ENCODE measurements at regions not wholly inside any gene's neighbourhood (a gene's known extent, or its start where the extent isn't known, plus 50 kb on each side); places are given as distances from the start of the nearest gene placed in this dataset.

DNA sequence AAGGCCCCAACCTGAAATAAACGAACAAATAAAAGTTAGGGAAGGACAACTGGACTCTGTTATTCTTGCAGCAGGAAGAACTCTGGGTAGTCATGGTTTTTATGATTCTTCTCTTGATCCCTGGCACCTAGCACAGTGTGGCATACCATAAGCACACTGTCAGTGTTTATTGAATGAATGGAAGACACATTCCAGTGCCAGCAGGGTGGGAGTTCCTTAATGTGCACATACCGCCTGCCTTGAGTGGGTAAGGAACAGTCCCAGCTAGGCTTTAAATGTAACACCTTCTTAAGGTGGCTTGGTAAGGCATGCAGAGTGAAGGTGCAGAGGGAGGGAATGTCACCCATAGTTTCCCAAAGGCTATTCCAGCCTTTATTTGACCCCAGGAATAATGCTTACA lies 162.9 kb upstream of the CEP162 start:
- no peak overlapping the region for H3K4me3 ChIP-seq (ENCODE audit: low read depth in 1 of 3, low read length in 3 of 3)
- no peak for DNase-seq (ENCODE audit: low spot score)
- no peaks in the 10 kb centered on the region for H3K36me3 ChIP-seq (ENCODE audit: control insufficient read depth in 4 of 4, insufficient read depth in 3 of 4, low read depth in 1 of 4, low read length in 3 of 4)
- no peak for TF ChIP-seq RAD21 (IDR thresholded peaks at IDR 0.05)
- TF ChIP-seq SP1 (IDR thresholded peaks at IDR 0.05): no peak
- no peak for TF ChIP-seq NR2F2 (IDR thresholded peaks at IDR 0.05)
- no peak for TF ChIP-seq JUND (IDR thresholded peaks at IDR 0.05)
- TF ChIP-seq, protein P1, sequence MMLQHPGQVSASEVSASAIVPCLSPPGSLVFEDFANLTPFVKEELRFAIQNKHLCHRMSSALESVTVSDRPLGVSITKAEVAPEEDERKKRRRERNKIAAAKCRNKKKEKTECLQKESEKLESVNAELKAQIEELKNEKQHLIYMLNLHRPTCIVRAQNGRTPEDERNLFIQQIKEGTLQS (IDR thresholded peaks at IDR 0.05): no peak
- TF ChIP-seq, protein P2, sequence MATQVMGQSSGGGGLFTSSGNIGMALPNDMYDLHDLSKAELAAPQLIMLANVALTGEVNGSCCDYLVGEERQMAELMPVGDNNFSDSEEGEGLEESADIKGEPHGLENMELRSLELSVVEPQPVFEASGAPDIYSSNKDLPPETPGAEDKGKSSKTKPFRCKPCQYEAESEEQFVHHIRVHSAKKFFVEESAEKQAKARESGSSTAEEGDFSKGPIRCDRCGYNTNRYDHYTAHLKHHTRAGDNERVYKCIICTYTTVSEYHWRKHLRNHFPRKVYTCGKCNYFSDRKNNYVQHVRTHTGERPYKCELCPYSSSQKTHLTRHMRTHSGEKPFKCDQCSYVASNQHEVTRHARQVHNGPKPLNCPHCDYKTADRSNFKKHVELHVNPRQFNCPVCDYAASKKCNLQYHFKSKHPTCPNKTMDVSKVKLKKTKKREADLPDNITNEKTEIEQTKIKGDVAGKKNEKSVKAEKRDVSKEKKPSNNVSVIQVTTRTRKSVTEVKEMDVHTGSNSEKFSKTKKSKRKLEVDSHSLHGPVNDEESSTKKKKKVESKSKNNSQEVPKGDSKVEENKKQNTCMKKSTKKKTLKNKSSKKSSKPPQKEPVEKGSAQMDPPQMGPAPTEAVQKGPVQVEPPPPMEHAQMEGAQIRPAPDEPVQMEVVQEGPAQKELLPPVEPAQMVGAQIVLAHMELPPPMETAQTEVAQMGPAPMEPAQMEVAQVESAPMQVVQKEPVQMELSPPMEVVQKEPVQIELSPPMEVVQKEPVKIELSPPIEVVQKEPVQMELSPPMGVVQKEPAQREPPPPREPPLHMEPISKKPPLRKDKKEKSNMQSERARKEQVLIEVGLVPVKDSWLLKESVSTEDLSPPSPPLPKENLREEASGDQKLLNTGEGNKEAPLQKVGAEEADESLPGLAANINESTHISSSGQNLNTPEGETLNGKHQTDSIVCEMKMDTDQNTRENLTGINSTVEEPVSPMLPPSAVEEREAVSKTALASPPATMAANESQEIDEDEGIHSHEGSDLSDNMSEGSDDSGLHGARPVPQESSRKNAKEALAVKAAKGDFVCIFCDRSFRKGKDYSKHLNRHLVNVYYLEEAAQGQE (IDR thresholded peaks at IDR 0.05): no peak
- TF ChIP-seq HNF4A (conservative IDR thresholded peaks at IDR 0.05): no peak
- TF ChIP-seq, protein P3, sequence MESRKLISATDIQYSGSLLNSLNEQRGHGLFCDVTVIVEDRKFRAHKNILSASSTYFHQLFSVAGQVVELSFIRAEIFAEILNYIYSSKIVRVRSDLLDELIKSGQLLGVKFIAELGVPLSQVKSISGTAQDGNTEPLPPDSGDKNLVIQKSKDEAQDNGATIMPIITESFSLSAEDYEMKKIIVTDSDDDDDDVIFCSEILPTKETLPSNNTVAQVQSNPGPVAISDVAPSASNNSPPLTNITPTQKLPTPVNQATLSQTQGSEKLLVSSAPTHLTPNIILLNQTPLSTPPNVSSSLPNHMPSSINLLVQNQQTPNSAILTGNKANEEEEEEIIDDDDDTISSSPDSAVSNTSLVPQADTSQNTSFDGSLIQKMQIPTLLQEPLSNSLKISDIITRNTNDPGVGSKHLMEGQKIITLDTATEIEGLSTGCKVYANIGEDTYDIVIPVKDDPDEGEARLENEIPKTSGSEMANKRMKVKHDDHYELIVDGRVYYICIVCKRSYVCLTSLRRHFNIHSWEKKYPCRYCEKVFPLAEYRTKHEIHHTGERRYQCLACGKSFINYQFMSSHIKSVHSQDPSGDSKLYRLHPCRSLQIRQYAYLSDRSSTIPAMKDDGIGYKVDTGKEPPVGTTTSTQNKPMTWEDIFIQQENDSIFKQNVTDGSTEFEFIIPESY (IDR thresholded peaks at IDR 0.05): no peak
- TF ChIP-seq YY1 (IDR thresholded peaks at IDR 0.05): no peak
- TF ChIP-seq HNF4G (IDR thresholded peaks at IDR 0.05): no peak
- no peak for TF ChIP-seq RXRA (IDR thresholded peaks at IDR 0.05)
- TF ChIP-seq FOXA2 (IDR thresholded peaks at IDR 0.05): no peak
- TF ChIP-seq, protein P4, sequence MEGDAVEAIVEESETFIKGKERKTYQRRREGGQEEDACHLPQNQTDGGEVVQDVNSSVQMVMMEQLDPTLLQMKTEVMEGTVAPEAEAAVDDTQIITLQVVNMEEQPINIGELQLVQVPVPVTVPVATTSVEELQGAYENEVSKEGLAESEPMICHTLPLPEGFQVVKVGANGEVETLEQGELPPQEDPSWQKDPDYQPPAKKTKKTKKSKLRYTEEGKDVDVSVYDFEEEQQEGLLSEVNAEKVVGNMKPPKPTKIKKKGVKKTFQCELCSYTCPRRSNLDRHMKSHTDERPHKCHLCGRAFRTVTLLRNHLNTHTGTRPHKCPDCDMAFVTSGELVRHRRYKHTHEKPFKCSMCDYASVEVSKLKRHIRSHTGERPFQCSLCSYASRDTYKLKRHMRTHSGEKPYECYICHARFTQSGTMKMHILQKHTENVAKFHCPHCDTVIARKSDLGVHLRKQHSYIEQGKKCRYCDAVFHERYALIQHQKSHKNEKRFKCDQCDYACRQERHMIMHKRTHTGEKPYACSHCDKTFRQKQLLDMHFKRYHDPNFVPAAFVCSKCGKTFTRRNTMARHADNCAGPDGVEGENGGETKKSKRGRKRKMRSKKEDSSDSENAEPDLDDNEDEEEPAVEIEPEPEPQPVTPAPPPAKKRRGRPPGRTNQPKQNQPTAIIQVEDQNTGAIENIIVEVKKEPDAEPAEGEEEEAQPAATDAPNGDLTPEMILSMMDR (IDR thresholded peaks at IDR 0.05; ENCODE audit: low read depth, low read length, missing input control): no peak
- no peak for TF ChIP-seq EGR1 (IDR thresholded peaks at IDR 0.05; ENCODE audit: low read depth in 2 of 2)
- no peak for TF ChIP-seq FOXA1 (IDR thresholded peaks at IDR 0.05)
- H3K27ac ChIP-seq (ENCODE audit: low read depth in 1 of 2, low read length in 2 of 2): no peak overlapping the region
- 79% methylated on average over 2 of the region's 2 CpGs for WGBS
- no peaks in the 10 kb centered on the region for H3K4me1 ChIP-seq (ENCODE audit: control insufficient read depth in 4 of 4, insufficient read depth in 4 of 4, low read length in 3 of 4)
- H3K9me3 ChIP-seq (ENCODE audit: control insufficient read depth in 4 of 4, low read length in 3 of 4): peaks cover 0 to 2% (median 0%) of the 10 kb centered on the region in 4 donors
- no peaks in the 10 kb centered on the region for H3K27me3 ChIP-seq (ENCODE audit: control insufficient read depth in 4 of 4, insufficient read depth in 4 of 4, low read length in 3 of 4)
- no peak overlapping the region for H3K9ac ChIP-seq (ENCODE audit: low read depth in 1 of 2, low read length in 2 of 2)

DNA sequence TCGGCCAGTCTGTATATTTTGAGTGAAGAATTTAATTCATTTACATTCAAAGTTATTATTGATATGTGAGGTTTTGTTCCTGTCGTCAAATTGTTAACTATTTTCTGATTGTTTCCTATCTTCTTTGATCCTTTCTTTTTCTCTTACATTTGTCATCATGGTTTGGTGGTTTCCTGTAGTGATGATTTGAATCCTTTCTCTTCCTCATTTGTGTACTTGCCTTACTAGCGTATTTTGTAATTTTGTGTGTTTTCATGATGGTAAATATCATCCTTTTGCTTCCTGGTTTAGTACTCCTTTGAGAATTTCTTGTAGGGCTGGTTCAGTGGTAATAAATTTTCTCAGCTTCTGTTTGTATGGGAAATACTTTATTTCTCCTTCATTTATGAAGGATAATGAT lies 151.7 kb upstream of the CEP162 start:
- H3K9me3 ChIP-seq (ENCODE audit: control insufficient read depth in 4 of 4, low read length in 3 of 4): no peaks in the 10 kb centered on the region
- H3K9ac ChIP-seq (ENCODE audit: low read depth in 1 of 2, low read length in 2 of 2): no peak overlapping the region
- WGBS: 89% methylated on average over 3 of the region's 3 CpGs
- no peaks in the 10 kb centered on the region for H3K4me1 ChIP-seq (ENCODE audit: control insufficient read depth in 4 of 4, insufficient read depth in 4 of 4, low read length in 3 of 4)
- no peak overlapping the region for H3K27ac ChIP-seq (ENCODE audit: low read depth in 1 of 2, low read length in 2 of 2)
- TF ChIP-seq NR2F2 (IDR thresholded peaks at IDR 0.05): no peak
- no peak for TF ChIP-seq HNF4G (IDR thresholded peaks at IDR 0.05)
- TF ChIP-seq SP1 (IDR thresholded peaks at IDR 0.05): no peak
- no peak for TF ChIP-seq RAD21 (IDR thresholded peaks at IDR 0.05)
- TF ChIP-seq, protein P5, sequence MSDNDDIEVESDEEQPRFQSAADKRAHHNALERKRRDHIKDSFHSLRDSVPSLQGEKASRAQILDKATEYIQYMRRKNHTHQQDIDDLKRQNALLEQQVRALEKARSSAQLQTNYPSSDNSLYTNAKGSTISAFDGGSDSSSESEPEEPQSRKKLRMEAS (IDR thresholded peaks at IDR 0.05): no peak
- TF ChIP-seq, protein P1 (IDR thresholded peaks at IDR 0.05): no peak
- TF ChIP-seq FOXA1 (IDR thresholded peaks at IDR 0.05): no peak
- TF ChIP-seq, protein P2 (IDR thresholded peaks at IDR 0.05): no peak
- no peak for TF ChIP-seq EGR1 (IDR thresholded peaks at IDR 0.05; ENCODE audit: low read depth in 2 of 2)
- TF ChIP-seq GABPA (IDR thresholded peaks at IDR 0.05 in 1 of 2, conservative IDR thresholded peaks at IDR 0.05 in 1 of 2): no peak
- no peak for TF ChIP-seq FOXA2 (IDR thresholded peaks at IDR 0.05)
- no peak for TF ChIP-seq HNF4A (conservative IDR thresholded peaks at IDR 0.05)
- H3K4me3 ChIP-seq (ENCODE audit: low read depth in 1 of 3, low read length in 3 of 3): no peak overlapping the region
- H3K36me3 ChIP-seq (ENCODE audit: control insufficient read depth in 4 of 4, insufficient read depth in 3 of 4, low read depth in 1 of 4, low read length in 3 of 4): no peaks in the 10 kb centered on the region
- no peaks in the 10 kb centered on the region for H3K27me3 ChIP-seq (ENCODE audit: control insufficient read depth in 4 of 4, insufficient read depth in 4 of 4, low read length in 3 of 4)
- no peak for DNase-seq (ENCODE audit: low spot score)

Measured in liver (tissue), 8 donors.